GM12864 (cell line): ENCODE measurements at regions not wholly inside any gene's neighbourhood (a gene's known extent, or its start where the extent isn't known, plus 50 kb on each side); places are given as distances from the start of the nearest gene placed in this dataset.

Source experiments
- DNase-seq: peaks from one replicate; pipeline ENCODE4 v3.0.0-alpha.2; 2011; ENCODE audit warnings: low read depth
- H3K4me3 ChIP-seq: 2 replicates; pipeline ENCODE4 v1.5.1; 2011; ENCODE audit warnings: mild to moderate bottlenecking, low read depth, low read length, control low read depth
- TF ChIP-seq, protein P1 (sequence below): IDR thresholded peaks from 2 replicates; pipeline ENCODE4 v1.5.1; 2011; ENCODE audit warnings: low read depth, mild to moderate bottlenecking, moderate library complexity, low read length, control low read depth, inconsistent platforms; ENCODE audit errors: missing control alignments

DNA sequence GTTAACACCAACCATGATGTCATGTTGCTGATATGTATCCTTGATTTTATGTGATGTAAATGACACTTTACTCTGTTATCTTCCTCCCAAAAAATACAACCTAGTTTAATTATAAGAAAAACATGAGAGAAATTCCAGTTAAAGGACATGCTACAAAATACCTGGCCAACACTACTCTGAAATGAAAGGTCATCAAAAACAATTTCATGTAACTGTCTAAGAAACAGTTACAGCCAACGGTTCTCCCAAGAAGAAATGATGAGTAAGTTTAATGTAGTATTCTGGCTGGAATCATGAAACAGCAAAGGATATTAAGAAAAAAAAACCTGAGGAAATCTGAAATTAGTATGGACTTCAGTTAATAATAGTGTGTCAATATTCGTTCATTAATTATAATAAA lies 653.3 kb upstream of the FOXG1 start:
- DNase-seq: no peak
- no peak overlapping the region for H3K4me3 ChIP-seq
- TF ChIP-seq, protein P1, sequence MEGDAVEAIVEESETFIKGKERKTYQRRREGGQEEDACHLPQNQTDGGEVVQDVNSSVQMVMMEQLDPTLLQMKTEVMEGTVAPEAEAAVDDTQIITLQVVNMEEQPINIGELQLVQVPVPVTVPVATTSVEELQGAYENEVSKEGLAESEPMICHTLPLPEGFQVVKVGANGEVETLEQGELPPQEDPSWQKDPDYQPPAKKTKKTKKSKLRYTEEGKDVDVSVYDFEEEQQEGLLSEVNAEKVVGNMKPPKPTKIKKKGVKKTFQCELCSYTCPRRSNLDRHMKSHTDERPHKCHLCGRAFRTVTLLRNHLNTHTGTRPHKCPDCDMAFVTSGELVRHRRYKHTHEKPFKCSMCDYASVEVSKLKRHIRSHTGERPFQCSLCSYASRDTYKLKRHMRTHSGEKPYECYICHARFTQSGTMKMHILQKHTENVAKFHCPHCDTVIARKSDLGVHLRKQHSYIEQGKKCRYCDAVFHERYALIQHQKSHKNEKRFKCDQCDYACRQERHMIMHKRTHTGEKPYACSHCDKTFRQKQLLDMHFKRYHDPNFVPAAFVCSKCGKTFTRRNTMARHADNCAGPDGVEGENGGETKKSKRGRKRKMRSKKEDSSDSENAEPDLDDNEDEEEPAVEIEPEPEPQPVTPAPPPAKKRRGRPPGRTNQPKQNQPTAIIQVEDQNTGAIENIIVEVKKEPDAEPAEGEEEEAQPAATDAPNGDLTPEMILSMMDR: no peak

DNA sequence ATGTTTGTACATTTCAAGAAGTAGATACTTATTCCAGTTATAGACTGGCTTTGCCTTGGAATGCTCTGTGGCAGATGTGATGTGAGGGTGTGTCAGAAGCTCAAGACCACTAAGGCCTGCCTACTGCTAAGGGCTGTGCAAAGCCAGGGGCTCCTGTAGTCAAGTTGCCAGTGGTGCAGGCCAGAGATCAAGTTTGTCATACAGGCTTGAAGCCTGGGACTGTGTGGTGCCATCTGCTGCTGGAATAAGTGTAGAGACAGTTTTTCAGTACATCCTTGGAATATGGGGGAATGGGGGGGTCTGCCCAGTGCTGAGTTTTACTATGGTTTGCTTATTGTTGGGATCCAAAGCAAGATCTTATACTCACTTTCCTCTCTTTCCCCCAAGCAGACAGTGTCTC lies 649.9 kb upstream of the FOXG1 start:
- no peak overlapping the region for H3K4me3 ChIP-seq
- DNase-seq: no peak
- TF ChIP-seq, protein P1: no peak

DNA sequence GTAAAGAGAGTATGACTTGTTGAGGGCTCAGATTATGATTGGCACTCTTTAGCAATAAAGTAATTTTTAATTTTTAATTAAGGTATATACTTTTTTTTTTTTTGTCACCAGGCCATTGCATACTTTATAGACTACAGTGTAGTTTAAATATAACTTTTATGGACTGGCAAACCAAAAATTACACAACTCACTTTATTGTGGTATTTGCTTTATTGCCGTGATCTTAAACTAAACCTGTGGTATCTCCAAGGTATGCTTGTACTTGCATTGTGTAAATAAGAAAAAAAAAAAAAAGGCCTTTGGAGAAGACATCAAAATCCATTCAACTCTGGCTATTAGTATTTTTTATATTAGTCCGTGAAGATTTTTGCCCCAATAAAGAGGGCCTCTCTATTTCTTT lies 646.7 kb upstream of the FOXG1 start:
- TF ChIP-seq, protein P1: no peak
- H3K4me3 ChIP-seq: no peak overlapping the region
- DNase-seq: no peak

DNA sequence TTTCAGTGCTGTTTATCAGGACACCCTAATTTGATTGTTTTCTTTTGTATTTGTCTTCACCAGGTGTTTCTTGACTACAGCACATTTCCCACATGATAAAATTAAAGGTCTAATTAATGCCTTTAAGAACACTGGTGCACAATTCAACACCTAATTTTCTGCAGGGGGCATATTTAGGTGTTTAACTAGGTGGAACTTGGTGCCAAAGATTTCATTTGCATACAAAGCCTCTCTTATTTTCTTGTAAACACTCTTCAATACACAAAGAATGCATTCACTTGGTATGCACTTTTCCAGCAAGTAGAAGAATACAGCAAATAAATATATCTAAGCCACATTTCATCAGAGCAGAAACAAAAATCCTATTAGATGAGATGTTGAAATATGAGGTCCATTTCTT lies 646.2 kb upstream of the FOXG1 start:
- TF ChIP-seq, protein P1: no peak
- no peak for DNase-seq

DNA sequence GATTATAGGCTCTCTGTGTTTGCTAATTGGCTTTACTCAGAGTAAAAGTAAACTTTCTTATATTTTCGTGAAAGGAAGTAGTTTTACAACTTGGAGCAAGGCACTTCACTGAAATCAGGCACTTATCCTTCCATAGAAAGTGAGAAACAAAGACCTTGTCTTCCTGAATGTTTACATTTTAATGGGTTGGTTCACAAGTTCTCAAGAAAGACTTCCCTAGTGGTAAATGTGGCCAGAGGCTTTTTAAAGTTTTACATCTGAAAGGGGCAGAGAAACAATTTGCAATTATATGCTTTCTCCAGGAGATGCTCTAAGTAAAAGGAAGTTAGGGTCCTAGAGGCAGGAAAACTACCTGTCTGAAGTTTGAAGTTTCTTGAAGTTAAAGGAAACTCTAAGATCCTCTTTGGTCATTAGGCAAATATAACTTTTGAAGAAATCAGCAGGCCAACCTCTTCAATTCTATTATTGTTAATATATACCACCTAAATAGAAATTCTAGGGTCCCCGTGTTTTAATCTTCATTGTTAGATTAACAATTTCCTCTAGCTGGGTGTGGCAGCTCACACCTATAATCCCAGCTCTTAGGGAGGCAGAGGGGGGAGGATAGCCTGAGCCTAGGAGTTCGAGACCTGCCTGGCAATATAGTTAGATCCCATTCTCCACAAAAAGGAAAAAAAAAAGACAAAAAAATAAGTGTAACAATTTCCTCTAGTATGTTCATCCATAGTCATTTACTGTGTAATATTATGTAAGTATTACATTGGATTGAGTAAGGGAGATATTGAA lies 644.9 kb upstream of the FOXG1 start:
- DNase-seq: no peak
- TF ChIP-seq, protein P1: no peak
- H3K4me3 ChIP-seq: no peak overlapping the region

More for the DNA sequence above, 646.2 kb upstream of the FOXG1 start:
- no peak overlapping the region for H3K4me3 ChIP-seq

DNA sequence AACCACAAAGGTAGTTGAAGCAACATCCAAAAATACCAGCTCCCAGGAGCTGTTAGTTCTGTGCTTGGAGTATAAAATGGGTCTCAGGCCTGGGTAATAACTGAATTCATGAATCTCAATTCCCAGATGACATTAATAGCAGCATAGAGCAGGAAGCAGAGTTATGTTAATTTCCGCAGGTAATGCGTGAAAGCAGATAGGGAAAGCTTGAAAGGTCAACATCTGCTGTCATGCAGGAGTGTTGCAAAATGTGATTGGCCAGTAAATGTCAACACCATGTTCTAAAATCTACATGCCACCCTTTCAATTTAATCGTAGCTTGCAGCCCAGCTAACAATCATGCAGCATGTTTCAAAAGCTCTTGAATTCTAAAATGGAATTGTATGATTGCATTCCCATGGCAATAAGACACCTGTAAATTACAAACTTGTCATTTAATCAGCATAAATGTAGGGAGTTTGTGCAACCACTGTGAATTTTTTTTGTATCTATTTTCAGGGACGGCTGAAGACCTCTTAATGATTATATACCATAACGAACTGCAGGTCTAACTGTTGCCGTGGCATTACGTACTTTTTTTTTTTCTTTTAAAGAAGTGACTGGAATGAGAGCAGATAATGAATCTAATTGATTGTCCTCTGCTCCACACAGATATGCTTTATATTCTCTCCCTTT lies 635.8 kb upstream of the FOXG1 start:
- DNase-seq: no peak
- H3K4me3 ChIP-seq: no peak overlapping the region
- TF ChIP-seq, protein P1: no peak
